ENCODE measurements at regions not wholly inside any gene's neighbourhood (a gene's known extent, or its start where the extent isn't known, plus 50 kb on each side); places are given as distances from the start of the nearest gene placed in this dataset.
"Not testable (repeated sequence)": the region's sequence is repeated elsewhere in the genome, so short reads cannot be mapped to it uniquely, and the experiment has no call there.

DNA sequence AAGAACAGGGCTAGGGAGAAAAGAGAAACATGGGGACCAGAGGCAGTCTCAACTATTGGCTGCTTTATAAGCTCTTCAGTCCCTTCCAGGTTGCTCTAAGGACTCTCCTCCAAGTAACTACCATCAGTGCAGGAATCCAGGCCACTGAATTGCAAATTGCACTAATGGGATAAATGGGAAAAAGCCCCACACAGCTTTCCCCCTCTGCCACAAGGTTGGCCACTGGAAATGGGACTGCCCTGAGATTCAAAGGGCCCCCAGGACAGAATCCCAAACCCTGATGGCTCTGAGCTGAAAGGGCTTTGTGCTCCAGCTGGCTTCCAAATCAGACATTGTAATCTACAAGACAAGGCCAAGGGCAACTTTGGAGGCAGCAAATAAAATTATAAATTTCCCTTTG is 633.2 kb downstream of the ACTR3B start:
- DNase-seq: no peak

DNA sequence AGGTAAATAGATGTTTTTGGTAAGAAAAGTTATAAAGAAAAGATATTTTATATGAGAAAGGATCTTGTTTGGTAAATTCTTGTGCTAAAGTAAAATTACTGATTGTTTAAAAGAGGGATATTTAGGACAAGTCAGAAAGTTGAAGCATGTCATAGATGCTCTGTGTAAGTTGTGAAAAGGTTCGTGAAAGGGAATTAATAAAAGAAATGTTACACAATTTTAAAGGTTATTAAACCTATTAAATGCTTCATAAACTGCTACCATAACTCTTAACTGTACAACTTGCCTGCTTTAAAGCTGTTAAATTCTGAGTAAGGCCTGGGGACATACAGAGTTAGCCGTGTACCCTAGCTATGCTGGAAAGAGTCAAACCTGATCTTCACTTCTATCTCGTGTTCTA is 634.1 kb downstream of the ACTR3B start:
- no peak for DNase-seq

DNA sequence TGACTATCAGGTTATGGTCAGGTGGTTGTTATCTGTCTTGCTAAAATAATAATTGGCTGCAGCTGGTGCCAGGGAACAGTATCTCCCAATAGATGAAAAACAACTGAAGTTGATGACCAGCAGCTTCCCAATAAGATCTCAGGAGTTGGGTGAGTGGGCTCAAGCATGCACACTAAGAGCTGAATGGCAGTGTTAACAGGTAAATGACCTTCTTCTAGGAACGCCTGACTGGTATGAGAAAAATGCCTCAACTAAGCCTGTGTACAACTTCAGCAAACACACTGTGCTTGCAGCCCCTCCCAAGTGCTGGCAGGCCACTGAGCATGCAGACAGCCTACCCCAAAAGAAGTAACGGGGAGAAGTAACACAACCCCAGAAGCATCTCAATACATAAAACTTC is 636.9 kb downstream of the ACTR3B start:
- DNase-seq: no peak

DNA sequence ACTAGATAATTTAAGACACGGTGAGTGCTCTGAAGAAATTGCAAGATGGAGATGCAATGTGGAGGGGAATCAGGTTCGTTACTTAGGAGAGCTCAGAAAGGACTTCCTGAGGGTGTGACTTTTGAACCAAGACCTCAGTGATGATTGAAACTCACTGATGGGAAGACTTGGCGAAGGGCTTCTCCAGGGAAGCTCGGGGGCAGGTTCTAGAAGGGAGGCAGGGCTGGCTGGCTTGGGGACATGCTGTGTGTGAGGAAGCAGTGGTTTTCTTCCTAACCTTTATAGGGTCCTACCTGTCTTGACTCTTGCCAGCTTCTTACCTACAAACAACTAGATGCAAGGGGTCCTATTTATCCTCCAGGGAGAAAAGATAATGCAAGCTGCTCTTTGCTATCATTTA is 637.9 kb downstream of the ACTR3B start:
- no peak for DNase-seq

DNA sequence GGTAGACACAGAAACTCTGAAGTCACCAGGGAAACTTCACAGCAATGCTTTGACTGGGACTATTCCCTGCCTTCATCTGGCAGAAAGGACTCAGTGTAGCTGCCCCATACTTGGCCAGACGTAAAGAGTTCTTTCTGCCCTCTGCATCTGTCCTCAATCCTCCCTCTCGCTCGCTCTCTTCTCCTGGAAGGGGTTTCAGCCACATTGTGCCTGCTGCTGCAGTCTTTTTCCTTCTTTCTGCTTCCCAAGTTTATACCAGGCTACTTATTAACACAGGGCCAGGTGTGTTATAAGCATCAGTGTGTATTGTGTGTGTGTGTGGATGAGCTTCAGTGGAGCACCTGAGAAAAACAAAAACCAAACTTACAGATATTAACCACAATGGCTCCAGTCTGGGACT is 638.4 kb downstream of the ACTR3B start:
- DNase-seq: no peak

DNA sequence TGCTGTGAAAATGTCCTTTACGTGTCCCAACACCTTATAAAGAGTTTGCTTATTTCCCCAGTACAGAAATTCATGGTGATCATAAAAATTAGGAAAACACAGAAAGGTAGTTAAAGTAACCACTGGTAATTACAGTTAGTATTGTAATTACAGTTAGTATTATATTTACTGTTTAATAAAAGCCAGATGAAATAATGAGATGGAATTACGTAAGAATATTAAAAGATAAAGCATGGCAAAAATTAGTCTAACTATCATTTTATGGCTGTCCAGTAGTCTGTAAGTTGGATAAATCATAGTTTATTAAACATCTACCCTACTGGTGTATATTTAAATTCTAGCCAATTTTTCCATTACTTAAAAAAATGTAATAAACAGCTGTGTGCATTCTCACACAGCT is 638.8 kb downstream of the ACTR3B start:
- DNase-seq: no peak

DNA sequence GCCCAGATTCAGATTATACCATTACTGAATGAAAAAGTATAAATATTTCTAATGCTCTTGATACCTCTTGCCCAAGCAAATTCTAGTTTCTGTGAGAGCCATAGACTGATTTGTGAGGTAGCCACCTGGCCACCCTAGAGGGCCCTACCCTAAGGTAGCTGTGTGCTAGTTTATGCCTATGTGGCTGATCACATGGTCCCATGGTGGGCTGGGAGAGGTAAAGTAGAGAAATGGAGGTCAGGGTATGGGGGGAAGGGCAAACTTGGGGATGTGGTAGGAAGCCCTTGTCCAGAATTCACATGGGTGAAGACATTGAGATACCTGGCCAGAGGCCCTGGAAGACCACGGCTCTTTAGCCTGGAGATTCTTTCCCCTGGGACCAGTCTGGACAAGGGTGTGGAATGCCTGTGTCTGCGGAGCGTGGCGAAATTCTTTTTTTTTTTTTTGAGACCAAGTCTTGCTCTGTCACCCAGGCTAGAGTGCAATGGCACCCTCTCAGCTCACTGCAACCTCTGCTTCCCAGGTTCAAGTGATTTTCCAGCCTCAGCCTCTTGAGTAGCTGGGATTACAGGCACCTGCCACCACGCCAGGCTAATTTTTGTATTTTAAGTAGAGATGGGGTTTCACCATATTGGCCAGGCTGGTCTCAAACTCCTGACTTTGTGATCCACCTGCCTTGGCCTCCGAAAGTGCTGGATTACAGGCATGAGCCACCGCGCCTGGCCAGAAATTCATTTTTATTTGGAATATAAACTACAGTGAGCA is 639.4 kb downstream of the ACTR3B start:
- no peak for DNase-seq

DNA sequence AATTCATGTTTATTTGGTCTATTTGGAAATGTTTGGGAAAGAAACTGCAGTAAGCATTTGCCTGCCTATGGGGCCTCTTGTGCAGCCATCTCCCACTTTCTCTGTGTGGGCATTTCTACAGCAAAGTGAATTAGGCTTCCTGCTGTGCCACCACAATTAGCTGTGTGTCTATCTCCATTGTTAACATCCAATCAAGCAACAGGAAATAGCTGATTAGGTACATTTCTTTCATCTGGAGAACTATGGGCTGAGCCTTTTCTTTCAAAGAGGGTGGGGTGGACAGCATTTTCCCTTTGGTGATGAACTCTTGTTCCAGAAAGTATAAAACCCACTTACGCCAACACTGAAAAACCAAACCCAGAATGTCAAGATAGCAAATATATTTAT is 640.0 kb downstream of the ACTR3B start:
- peak in 2 of 3 experiments; percentile 6 to 24 for DNase-seq

DNA sequence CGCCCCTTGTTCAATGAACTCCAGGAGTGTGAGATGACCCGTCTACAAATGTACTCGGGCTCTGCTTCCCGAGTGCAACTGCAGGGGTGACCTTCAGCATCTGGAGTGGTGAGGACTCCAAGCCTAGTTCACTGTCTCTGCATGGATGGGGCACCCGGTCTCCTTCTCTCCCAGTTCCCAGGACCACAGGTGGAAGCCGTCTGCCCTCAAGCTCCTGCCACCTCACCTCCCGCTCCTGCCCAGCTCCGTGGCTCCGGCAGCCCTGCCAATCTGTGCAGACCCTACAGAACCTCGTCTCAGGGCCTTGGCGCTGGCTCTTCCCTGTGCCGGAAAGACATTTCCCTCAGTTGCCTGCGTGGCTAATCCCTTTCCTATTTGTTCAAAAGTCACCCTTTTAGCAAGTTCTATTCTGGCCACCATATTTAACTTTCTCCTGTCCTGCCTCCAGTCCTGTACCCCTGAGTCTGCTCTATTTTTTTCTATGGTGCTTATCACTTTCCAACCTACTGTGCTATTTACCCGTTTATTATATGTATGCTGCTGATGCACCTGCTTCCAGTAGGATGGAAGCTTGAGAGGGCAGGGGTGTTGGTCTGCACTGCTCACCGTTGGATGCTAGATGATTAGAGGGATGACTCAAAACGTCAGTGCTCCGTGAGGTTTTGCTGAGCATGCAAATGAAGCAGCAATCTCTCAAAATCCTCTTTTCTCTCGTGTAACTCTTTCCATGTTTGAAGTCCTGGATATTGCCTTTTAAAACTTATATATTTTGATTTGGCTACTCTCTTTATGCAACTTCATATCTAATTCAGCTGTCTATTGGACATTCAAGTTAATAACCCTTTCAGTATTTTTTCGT is 641.4 kb downstream of the ACTR3B start:
- DNase-seq: no peak

DNA sequence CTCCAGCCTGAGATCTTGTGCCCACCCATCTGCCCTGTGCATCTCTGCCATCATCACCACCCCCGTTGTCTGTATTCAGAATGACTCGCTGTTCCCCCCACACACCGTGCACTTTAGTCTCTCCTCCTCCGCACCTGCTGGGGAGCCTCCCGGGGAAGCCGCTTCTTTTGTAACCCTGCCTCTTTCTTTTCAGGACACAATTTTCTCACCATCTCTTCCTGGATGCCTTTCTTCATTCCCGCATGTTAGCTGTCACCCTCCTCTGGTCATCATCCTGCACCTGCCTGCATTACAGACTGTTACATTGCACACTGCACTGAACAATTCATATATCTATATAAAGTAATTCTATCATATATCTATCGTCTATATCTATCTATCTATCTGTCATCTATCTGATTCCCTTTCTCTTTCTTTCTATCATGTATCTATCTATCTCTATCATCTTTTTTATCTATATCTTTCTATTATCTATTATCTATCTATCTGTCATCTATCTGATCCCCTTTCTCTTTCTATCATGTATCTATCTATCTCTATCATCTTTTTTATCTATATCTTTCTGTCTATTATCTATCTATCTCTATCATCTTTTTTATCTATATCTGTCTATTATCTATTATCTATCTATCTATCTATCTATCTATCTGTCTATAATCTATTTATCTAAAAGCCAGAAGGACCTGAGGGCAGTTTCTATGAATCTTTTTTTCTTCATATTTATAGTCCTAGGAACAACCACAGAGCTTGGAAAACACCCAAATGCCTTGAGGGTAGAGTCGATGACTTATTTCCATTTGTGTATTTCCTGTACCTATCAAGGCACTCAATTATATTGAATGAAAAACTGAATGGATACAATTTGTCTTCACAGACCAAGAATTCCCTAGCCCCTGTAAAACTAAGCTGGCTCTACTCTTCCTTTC is 642.5 kb downstream of the ACTR3B start:
- no peak for DNase-seq

DNA sequence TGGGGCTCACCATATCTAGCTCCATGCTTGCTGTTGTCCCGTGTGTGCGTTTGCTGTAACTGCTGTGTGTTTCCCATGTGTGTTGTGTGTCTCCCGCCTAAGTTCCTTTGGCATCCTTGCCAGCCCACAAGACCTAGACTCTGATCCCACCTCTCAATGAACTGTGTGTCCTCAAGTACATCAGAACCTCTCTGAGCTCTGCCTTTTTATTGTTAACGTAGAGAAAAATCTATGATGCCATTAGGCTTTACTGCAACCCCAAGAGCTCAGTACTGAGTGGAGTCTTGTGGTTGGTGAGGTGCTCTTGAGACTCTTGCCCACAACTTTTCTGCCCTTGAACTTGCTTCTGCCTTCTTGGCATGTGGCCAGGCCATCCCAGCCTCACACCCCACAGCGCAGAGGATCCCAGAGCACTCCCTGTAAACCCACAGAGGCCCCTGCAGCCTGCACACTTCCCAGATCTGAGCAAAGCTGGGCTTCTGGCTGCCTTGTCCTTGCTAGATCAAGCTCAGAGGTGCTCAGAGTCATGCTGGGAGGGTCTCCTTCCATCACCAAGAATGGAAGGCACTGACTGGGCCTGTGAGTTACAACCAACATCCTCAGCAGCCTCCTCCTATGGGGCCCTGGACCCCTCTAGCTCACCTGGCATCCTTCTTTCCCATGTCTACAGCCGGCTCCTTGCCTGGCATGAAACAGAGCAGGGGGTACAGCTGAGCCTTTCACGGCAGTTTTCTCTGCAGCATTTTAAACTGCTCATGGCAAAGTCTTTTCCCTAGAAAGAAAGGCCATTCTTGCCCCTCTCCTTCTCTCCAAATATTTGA is 643.4 kb downstream of the ACTR3B start:
- DNase-seq: no peak

DNA sequence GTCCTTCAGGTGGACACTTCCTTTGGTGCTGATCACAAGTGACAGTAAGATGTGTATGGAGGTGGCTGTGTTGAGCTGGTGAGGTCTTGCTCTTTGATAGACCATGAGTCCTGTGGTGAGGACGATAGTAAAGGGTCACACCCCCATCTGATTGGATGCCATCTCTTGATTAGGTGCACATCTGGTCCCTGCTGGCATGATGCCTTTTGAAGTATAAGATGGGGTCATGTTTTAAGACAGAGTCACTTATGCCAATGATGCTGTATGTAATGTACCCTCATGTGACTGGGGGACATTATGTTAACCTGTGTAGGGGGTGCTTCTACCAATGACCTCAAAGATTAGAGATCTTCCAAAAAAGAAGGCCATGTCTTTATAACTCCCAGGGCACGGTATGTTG is 644.6 kb downstream of the ACTR3B start:
- no peak for DNase-seq

DNA sequence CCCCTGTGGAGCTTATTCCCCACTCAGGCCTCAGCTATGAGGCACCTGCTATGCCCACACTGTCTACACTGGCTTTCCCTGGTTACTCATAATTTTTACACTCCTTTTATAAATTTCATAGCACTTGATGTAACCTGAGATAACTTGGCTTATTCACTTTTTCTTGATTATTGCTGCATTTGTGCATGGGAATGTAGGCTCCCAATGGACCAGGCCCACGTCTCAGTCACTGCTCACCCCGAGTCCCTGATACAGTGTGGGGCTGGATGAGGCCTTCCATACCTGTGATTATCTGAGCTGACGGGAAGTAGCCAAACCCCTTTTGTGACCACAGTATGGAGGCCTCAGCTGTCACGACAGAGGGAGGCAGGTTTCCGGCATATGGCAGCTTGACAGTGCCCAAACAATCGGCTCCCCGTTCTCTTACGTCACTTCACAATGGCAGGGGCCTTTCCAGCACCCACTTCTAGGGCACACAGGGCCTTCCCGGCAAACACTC is 645.3 kb downstream of the ACTR3B start:
- DNase-seq: no peak

DNA sequence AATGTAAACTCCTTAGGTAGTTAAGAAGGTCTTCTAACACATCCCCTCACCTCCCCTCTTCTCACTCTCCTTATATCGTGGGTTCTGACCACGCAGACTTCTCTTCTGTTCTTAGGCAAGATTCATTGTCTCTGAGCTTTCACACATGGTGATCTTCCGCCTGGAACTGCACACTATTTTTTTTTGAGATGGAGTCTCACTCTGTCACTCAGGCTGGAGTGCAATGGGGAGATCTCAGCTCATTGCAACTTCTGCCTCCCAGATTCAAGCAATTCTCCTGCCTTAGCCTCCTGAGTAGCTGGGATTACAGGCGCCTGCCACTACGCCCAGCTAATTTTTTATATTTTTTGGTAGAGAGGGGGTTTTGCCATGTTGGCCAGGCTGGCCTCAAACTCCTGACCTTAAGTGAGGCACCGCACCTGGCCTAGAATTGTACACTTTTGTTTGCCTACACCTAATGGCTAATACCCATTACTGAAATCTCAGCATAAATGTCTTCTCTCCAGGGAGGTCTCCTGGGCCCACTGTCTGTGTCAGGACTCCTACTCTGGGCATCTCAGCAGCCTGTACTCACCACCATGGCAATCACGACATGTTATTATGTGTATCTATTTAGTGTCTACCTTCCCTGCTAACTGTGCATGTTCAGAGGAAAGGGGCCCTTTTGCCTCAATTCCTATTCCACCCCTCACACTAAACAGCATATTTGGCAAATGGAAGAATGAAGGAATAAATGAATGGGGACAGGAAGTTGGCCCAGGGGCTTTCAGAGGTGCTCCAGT is 646.3 kb upstream of the DPP6 start:
- no peak for DNase-seq

DNA sequence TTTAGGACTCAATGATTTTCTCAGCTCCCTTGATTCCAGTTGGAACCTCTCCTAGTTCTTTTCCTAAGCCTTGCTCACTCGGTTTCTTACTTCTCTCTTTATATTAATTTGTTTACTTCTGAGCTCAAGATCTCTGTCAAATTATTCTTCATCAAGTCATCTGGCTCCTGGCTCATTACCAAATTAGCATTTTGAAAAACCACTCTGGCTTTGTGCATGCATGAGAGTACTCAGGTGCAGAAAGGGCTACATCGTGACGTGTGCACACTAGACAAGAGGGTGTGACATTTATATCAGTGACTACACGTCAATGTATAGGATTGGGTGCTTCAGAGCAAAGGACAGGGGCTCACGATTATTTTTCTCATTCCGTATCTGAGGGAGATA is 645.7 kb upstream of the DPP6 start:
- no peak for DNase-seq

DNA sequence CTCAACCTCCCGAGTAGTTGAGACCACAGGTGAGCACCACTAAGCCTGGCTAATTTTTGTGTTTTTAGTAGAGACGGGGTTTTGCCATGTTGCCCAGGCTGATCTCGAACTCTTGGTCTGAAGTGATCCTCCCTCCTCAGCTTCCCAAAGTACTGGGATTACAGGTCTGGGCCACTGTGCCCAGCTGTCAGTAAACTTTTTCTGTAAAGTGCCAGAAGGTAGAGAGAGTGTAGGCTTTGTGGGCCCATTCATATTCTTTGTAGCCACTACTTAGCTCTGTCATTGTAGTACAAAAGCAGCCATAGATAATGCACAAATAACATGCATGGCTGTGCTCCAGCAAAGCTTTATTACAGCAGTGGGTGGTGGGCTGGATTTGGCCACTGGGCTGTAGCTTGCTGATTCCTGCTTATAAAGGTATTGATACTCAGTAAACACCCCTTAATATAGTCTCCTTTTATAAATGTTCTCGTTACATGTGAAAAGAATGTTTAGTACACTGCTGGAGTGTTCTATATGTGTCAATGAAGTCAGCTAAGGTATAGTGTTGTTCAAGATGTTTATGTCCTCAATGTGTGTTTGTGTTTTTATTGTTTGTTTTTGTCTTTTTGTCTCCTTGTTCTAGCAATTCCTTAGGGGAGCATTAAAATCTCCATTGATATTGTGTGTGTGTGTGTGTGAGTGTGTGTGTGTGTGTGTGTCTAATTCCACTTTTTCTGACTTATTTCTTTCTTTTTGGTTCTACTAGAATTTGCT is 644.7 kb upstream of the DPP6 start:
- DNase-seq: no peak

DNA sequence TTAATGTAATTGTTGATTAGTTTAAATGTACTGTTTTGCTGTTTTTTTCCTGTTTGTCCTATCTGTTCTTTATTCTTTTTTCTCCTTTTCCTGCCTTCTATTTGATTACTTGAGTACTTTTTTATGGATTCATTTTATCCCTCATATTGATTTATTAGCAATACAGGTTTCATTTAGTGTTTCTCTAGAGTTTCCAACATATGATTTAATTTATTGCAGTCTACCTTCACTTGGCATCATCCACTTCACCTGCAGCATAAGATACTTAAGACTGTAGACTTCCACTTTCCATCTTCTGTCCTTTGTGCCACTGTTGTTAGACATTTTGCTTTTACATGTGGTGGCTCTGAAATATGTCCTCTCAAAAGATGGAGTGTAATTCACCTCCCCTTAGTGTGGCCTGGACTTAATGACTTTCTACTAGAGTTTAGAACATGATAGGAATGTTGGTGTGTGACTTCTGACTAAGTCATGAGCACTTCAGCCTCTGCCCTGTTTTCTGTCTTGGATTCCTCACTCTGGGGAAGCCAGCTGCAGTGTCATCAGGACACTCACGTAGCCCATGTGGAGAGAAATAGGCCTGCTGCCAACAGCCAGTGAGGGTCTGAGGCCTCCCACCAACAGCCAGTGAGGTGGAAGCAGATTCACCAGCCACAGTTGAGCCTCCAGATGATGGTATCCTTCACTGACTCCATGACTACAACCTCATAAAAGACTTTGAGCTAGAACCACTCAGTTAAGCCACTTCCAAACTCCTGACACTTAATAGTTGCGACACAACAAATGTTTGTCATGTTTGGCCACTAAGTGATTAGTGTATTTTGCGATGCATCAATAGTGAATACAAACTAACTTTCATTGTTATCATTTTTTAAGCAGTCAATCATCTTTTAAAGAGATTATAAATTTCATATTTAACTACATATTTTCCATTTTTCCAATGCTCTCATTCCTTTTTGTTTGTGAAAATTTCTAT is 643.5 kb upstream of the DPP6 start:
- DNase-seq: no peak

DNA sequence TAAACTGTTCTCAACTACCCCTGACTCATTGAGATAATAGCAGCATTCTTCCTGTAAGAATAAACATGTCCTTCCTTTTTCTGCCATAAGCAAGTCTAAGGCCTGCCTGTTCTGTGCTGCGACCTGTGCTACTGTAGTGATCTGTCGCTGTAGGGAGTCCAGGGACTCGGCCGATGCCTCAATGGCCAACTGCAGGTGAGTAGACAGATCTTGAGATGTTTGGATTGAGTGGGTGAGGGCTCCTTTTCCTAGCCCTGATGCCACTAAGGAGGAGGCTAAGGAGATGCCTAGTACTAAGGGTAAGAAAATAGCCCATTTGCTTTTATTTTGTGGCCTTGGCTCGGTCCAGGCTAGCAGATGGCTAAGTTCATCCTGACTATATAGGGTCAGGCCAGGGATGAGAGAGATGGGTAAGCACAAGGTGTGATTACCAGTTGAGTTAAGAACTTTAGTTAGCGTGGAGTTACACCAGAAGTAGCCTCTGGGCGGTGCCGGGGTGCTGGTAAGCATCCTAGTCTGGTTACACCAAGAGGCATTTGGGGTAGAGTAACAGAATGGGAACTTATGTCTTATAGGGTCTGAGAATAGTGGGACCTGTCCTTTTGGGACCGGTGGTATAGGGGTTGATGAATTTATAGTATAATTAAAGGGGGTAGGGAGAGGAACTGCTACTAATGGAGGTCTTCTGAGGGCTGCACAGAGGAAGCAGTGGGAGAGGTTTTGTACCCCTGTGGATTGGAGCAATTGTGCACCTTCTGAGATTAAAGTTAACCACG is 642.4 kb upstream of the DPP6 start:
- DNase-seq: not testable (repeated sequence)

Data from NCI-H1417 (cell line).